Transverse colon (tissue), 4 donors: ENCODE measurements at regions not wholly inside any gene's neighbourhood (a gene's known extent, or its start where the extent isn't known, plus 50 kb on each side); places are given as distances from the start of the nearest gene placed in this dataset.

ENCODE experiments used
- CTCF ChIP-seq, 5 experiments: fragments of 200-600 bp in 3 of 5; fragments of 450-650 bp in 2 of 5; sonication (generic) in 3 of 5; IDR thresholded peaks; 1 replicate in 2 of 5; 2 replicates in 3 of 5; pipeline ENCODE4 v1.5.1; 2016 to 2017; ENCODE audit warnings: antibody characterized with exemption in 5 of 5, inconsistent platforms in 3 of 5, mild to moderate bottlenecking in 2 of 5, moderate library complexity in 1 of 5
- EP300 ChIP-seq: sonication (generic); formaldehyde crosslinking; IDR thresholded peaks from one replicate; pipeline ENCODE4 v1.6.1; 2017; ENCODE audit warnings: antibody characterized with exemption, low read depth
- POLR2A ChIP-seq: fragments of 450-650 bp; IDR thresholded peaks from one replicate; pipeline ENCODE4 v1.6.1; 2016; ENCODE audit warnings: antibody characterized with exemption, mild to moderate bottlenecking, moderate library complexity
- POLR2AphosphoS5 ChIP-seq, 3 donors: sonication (generic); formaldehyde crosslinking; IDR thresholded peaks; one replicate each; pipeline ENCODE4 v1.6.1; 2016; ENCODE audit warnings: antibody characterized with exemption in 3 of 3

- TF ChIP-seq CTCF (IDR thresholded peaks at IDR 0.05): no peak
- no peak for TF ChIP-seq POLR2A
- TF ChIP-seq POLR2AphosphoS5 (IDR thresholded peaks at IDR 0.05): peak in 1 of 3 donors; percentile 17
- TF ChIP-seq EP300: no peak
These were observed 166.5 kb downstream of the RPIA start for GRCh38 chr2:88857951-88858411.
